HG02870 (cell line): ENCODE measurements at regions not wholly inside any gene's neighbourhood (a gene's known extent, or its start where the extent isn't known, plus 50 kb on each side); places are given as distances from the start of the nearest gene placed in this dataset.

Experiments used
- ATAC-seq: cut with Tn5 transposase; IDR thresholded peaks from one replicate; pipeline ENCODE4 v1.9.1; 2021; ENCODE audit warnings: mild to moderate bottlenecking, moderate library complexity; ENCODE audit not compliant: unreplicated experiment

- ATAC-seq: no peak
Measured at GRCh38 chr10:29021591-29021990, 267.3 kb upstream of the LYZL1 start.

DNA sequence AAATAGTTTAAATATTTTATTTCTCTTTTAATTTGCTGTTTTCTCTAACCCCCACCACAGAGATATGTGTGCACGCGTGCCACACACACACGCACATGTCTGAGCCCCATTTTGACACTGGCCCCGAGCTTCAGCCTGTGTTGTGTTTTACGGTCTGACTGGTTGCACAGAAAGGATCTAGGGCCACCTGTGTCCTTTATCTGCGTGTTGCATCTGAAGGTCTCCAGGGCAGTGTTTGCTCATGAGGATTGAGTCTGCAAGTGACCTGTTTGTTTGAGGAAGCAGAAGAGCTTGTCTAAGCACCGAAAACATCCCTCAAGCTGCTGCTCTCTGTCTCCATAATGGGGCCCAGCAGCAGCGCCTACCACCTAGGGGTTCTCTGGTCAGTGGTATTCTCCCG is 266.4 kb upstream of the LYZL1 start:
- ATAC-seq: no peak

- ATAC-seq: no peak
Measured at GRCh38 chr10:29023678-29024077, 265.2 kb upstream of the LYZL1 start.

DNA sequence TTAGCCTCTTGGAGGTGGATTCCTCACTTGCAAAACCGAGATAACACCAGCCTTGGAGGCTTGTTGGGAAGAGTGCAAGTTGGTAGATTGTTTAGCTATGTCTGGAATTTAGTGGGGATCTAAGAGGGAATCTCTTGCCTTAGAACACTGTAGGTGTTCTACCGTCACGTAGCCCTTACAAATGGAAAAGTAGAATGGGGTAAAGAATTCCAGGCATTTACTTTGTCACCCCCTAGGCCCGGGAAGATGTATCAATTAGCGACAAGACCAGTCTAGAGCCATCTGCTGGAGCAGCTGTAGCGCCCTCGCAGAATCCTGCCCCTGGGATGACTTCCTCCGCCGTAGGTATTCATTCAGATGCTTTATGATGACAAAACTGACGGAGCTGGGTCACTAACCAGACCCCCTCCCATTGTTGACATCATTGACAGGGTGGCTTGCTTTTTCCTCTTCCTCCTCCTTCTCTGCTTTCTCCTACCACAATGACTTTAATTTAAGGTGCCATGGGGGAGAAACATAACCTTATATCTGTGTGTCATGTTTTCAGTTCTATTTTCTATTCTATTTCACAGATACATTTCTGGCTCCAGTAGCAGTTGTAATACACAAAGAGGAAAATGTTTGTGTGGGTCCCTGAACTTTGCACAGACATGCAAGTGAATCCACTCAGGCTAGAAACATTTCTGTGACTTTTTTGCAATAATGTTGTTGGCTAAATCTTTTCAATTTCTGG is 262.6 kb upstream of the LYZL1 start:
- ATAC-seq: no peak

GRCh38 chr10:29026802-29027580 is 261.9 kb upstream of the LYZL1 start:
- ATAC-seq: no peak

GRCh38 chr10:29028486-29028885 is 260.4 kb upstream of the LYZL1 start:
- no peak for ATAC-seq

GRCh38 chr10:29030900-29031299 is 258.0 kb upstream of the LYZL1 start:
- no peak for ATAC-seq

DNA sequence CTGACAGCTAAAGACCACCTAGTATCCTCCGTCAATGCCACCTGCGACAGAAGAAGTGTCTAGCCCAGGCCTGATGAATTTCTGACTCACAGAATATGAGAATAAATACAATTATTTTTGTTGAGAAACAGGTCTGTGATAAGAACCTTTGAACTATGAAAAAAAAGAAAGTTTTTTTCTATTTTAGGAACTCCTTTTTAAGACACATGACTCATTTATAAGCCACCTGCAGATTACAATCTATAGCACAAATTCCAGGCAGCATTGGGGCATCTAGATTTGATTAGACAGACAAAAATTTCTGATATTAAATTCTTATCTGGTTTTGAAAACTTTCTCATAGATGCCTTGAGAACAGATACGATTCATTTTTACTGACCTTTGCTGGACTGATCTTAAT is 256.7 kb upstream of the LYZL1 start:
- ATAC-seq: no peak

- ATAC-seq: peak; percentile 87
Measured at GRCh38 chr10:29033311-29033940, 255.4 kb upstream of the LYZL1 start.

DNA sequence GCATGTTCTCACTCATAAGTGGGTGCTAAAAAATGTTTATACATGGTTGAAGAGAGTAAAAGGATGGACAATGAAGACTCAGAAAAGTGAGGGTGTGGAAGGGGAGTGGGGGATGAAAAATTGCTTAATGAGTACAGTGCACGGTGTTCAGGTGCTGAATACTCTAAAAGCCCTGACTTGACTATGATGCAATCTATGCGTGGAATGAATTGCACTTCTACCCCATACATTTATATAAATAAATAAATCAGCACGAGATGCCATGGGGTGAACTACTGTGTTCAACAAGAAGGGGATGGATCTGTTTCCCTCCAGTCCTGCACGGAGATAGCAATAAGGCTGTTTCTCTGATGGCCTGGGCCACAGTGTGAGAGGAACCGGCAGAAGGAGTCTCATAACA is 254.3 kb upstream of the LYZL1 start:
- no peak for ATAC-seq

DNA sequence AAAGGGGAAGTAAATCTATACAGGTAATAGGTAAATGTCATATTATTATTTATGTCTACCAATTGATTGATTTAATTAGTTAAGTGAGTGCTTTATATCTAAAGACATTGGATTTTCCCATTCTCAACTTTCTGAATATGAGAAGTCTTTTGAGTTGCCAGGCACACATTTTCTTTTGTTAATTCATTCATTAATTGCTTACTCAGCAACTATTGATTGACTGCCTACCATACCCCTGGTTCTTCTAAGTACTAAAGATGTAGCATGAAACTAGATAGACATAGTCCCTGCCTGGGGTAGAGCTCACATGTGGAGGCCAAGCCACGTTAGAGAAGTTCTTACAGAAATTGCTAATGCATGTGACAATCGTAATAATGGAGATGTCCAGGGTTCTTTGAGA is 253.1 kb upstream of the LYZL1 start:
- ATAC-seq: no peak

- ATAC-seq: no peak
Measured at GRCh38 chr10:29037348-29038113, 251.3 kb upstream of the LYZL1 start.

- no peak for ATAC-seq
Measured at GRCh38 chr10:29039091-29039490, 249.8 kb upstream of the LYZL1 start.

DNA sequence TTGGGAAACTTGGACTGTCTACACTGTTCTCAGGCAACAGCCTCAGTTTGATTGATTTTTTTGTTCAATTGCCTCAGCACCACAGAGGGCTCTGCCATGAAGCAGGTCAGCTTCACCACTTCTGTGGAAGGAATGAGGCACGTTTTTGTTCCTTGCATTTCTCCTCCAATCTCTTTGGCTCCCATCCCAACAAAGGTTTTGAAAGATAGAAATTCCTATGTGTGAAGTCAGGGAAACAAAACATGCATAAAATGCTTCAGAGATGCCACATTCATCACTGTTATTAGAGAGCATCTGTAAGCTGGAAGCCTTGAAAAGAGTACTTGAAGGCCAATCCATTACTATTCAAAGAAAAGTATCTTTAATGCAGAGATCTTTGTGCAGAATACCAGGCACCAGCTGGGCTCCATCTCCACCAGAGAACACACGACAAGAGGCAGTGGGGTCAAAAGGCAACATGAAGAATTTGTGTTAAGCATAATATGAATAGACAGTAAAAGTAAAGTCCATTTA is 249.1 kb upstream of the LYZL1 start:
- no peak for ATAC-seq

- ATAC-seq: no peak
Measured at GRCh38 chr10:29041616-29042015, 247.3 kb upstream of the LYZL1 start.

DNA sequence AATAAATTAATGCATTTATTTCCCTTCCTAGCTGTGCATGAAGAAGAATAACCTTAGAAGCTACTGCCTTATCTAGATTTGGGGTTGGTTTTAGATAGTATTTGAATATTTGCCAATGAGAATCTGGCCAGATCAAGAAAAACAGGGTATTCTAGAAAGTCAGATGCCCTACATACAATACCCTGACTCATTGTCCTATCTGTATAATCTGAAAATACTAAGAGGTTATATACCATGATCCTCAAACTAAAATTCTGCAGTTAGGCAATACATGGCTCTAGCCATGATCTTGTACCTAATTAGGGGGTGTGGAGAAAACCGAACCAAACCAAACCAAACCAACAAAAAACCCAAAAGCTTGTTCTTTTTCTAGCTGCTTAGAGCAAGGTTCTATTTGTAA is 240.4 kb upstream of the LYZL1 start:
- no peak for ATAC-seq

- ATAC-seq: no peak
Measured at GRCh38 chr10:29050081-29050480, 238.8 kb upstream of the LYZL1 start.

DNA sequence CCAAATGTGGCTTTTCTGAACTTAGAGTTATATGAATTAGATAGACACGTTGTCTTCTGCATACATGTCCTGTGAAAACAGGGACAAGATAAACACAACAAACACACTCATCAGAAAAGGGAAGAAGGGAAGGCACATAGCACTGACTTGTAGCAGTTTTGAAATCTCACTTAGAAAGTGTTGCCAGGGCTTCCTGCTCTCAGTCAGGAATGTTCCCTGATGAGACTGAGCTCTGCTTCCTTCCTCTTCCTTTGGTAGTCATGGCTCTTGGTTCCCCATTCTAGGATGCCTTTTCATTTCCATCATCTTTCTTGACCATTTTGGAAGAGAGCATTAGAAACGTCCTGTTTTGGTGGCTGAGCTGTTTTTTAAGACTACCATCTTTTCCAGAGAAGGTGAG is 233.8 kb upstream of the LYZL1 start:
- ATAC-seq: no peak

GRCh38 chr10:29056729-29057128 is 232.1 kb upstream of the LYZL1 start:
- no peak for ATAC-seq

- no peak for ATAC-seq
Measured at GRCh38 chr10:29057822-29058331, 231.0 kb upstream of the LYZL1 start.
